ENCODE measurements at regions not wholly inside any gene's neighbourhood (a gene's known extent, or its start where the extent isn't known, plus 50 kb on each side); places are given as distances from the start of the nearest gene placed in this dataset.
"Not testable (repeated sequence)": the region's sequence is repeated elsewhere in the genome, so short reads cannot be mapped to it uniquely, and the experiment has no call there.

GRCh38 chr5:102628441-102629175, 126.5 kb upstream of the PAM start:
- Histone ChIP-seq H3K4me1 (peaks cover 12% of the 10 kb centered on the region), H3K27me3 (no peaks in the 10 kb centered on the region), H3K4me3 (ENCODE audit: low read depth, low read length) (no peak overlapping the region), H3K9me3 (peaks cover 3% of the 10 kb centered on the region), H3K36me3 (no peaks in the 10 kb centered on the region)
- no peak for DNase-seq
- TF ChIP-seq, protein P1, sequence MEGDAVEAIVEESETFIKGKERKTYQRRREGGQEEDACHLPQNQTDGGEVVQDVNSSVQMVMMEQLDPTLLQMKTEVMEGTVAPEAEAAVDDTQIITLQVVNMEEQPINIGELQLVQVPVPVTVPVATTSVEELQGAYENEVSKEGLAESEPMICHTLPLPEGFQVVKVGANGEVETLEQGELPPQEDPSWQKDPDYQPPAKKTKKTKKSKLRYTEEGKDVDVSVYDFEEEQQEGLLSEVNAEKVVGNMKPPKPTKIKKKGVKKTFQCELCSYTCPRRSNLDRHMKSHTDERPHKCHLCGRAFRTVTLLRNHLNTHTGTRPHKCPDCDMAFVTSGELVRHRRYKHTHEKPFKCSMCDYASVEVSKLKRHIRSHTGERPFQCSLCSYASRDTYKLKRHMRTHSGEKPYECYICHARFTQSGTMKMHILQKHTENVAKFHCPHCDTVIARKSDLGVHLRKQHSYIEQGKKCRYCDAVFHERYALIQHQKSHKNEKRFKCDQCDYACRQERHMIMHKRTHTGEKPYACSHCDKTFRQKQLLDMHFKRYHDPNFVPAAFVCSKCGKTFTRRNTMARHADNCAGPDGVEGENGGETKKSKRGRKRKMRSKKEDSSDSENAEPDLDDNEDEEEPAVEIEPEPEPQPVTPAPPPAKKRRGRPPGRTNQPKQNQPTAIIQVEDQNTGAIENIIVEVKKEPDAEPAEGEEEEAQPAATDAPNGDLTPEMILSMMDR (IDR thresholded peaks at IDR 0.05; ENCODE audit: low read depth, low read length): no peak

GRCh38 chr5:102629827-102630605, 125.1 kb upstream of the PAM start:
- H3K4me1 ChIP-seq: peaks cover 3% of the 10 kb centered on the region; the same call in 1 of the 2 replicates
- peaks cover 5% of the 10 kb centered on the region for H3K9me3 ChIP-seq
- no peaks in the 10 kb centered on the region for H3K27me3 ChIP-seq
- no peak for DNase-seq
- H3K4me3 ChIP-seq (ENCODE audit: low read depth, low read length): no peak overlapping the region
- TF ChIP-seq, protein P1 (IDR thresholded peaks at IDR 0.05; ENCODE audit: low read depth, low read length): no peak
- H3K36me3 ChIP-seq: no peaks in the 10 kb centered on the region

DNA sequence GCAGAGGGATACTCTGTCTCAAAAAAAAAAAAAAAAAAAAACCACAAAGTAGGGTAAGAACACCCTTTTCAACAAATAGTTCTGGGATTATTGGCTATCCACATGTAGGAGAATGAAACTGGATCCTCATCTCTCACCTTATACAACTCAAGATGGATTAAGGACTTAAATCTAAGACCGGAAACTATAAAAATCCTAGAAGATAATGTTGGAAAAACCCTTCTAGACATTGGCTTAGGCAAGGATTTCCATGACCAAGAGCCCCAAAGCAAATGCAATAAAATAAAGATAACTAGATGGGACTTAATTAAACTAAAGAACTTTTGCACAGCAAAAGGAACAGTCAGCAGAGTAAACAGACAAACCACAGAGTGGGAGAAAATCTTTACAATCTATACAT, 119.7 kb upstream of the PAM start:
- H3K4me1 ChIP-seq; H3K9me3 ChIP-seq; H3K4me3 ChIP-seq (ENCODE audit: low read depth, low read length); DNase-seq; H3K36me3 ChIP-seq; H3K27me3 ChIP-seq: not testable (repeated sequence)

DNA sequence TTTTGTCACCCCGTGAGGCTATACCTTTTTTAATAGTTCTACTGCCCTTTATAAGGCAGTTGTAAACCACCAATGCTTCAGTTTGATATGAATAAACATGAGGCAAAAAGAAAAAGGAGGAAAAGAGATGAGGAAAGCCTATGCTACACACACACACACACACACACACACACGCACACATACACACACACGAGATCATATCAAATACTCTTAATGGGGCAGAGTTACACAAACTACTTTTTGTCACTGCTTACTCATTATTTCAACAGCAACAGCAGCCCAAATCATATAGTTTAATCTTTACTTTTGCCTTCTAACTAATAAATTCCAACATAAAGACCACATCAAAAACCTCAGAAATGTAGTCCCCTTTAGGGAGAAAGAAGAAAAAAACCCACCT, 116.8 kb upstream of the PAM start:
- Histone ChIP-seq H3K27me3 (no peaks in the 10 kb centered on the region), H3K4me1 (peaks cover 6% of the 10 kb centered on the region; the same call in 1 of the 2 replicates), H3K36me3 (no peaks in the 10 kb centered on the region), H3K9me3 (peaks cover 2% of the 10 kb centered on the region; the same call in 1 of the 2 replicates), H3K4me3 (ENCODE audit: low read depth, low read length) (no peak overlapping the region)
- TF ChIP-seq, protein P1 (IDR thresholded peaks at IDR 0.05; ENCODE audit: low read depth, low read length): no peak
- no peak for DNase-seq

DNA sequence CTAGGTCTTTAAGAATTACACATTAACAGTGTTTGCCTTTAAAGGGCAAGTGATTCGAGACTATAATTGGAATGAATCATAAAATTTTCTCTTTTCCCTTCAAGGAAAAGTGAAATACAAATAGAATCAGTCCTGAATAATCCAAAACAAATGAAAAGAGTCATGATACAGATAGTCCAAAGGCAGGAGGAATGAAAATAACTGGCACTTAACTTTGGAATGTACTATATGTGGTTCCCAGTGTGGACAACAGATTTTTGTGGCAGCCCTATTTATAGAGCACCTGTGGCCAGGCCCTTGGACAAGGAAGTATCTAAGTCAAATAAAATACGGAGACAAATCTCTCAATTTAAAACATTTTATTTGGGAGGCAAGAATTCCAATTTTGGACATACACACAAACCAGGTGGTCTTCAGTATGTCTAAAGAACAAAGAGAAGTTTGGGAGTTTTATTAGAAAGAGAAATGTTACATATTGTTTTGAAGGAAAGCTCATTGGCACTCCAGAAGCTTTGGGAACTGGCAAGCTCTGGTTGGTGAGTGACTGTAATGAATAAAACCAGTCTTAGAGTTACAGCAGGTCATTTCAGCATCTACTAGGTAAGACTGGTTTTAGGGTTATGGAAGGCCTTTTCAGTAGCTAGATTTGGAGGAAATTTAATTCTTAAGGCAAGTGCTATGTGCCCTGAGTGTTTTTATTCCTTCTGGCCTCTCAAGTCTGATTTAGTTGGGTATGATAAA, 116.0 kb upstream of the PAM start:
- Histone ChIP-seq H3K27me3 (no peaks in the 10 kb centered on the region), H3K4me3 (ENCODE audit: low read depth, low read length) (no peak overlapping the region), H3K4me1 (peaks cover 6% of the 10 kb centered on the region; the same call in 1 of the 2 replicates), H3K9me3 (peaks cover 2% of the 10 kb centered on the region; the same call in 1 of the 2 replicates), H3K36me3 (no peaks in the 10 kb centered on the region)
- no peak for DNase-seq
- TF ChIP-seq, protein P1 (IDR thresholded peaks at IDR 0.05; ENCODE audit: low read depth, low read length): no peak

DNA sequence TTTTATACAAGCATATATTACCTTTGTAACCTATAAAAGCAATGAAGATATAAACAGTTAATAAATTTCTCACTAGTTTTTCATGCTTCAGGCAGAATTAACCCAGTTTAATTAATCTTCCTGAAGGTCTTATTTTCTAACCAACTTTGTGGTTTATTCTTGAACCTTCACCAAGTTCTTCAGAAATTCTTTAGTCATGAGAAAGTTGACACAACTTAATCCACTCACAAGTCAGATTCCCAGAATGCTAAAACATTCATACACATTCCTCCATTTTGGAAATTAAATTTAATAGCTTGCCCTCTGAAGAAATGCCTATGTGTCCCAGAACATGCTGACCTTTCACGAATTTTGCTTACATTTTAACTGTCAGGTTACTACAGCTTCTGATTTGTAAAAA, 105.4 kb upstream of the PAM start:
- no peak for DNase-seq
- Histone ChIP-seq H3K9me3 (no peaks in the 10 kb centered on the region), H3K27me3 (no peaks in the 10 kb centered on the region), H3K4me3 (ENCODE audit: low read depth, low read length) (no peak overlapping the region), H3K36me3 (no peaks in the 10 kb centered on the region), H3K4me1 (peaks cover 1% of the 10 kb centered on the region; the same call in 1 of the 2 replicates)
- TF ChIP-seq, protein P1 (IDR thresholded peaks at IDR 0.05; ENCODE audit: low read depth, low read length): no peak

Data from BE2C (cell line).